Motor neuron (in vitro differentiated cells): ENCODE measurements at regions not wholly inside any gene's neighbourhood (a gene's known extent, or its start where the extent isn't known, plus 50 kb on each side); places are given as distances from the start of the nearest gene placed in this dataset.
A peak's percentile ranks its signal among the peaks of the same experiment; 100 is the strongest.

Experiments
- ATAC-seq, 8 experiments: fragments of 200-7000 bp; cut with Tn5 transposase; replicated peaks in 6 of 8; 2 replicates each; pipeline ENCODE4 v1.8.0; 2021; ENCODE audit warnings: mild to moderate bottlenecking in 8 of 8, moderate library complexity in 8 of 8
- H3K27ac ChIP-seq, 2 donors: fragments of 250-450 bp; sonication (Bioruptor Pico); 2 replicates each; pipeline ENCODE4 v1.9.0; 2021; ENCODE audit warnings: antibody characterized with exemption in 2 of 2, mild to moderate bottlenecking in 2 of 2, moderate library complexity in 1 of 2
- H3K4me1 ChIP-seq, 2 donors: fragments of 250-450 bp; sonication (Bioruptor Pico); replicated peaks in 1 of 2; 2 replicates each; pipeline ENCODE4 v1.6.1; 2021; ENCODE audit warnings: antibody characterized with exemption in 2 of 2, mild to moderate bottlenecking in 2 of 2, moderate library complexity in 1 of 2
- H3K4me3 ChIP-seq, 5 donors: fragments of 250-450 bp; sonication (Bioruptor Pico); 2 replicates each; pipeline ENCODE4 v1.9.0; 2021; ENCODE audit warnings: antibody characterized with exemption in 5 of 5, mild to moderate bottlenecking in 5 of 5, moderate library complexity in 4 of 5
- WGBS, 10 experiments: fragments of 450-650 bp; shearing (Covaris generic); methylation state at CpG; one replicate each; pipeline ENCODE4 v1.0.0; 2022; 5-methylcytosine and 5-hydroxymethylcytosine counted together
- in situ Hi-C, 9 experiments: fragments of 400-800 bp; cut with MboI; loops; one replicate each; pipeline ENCODE4 v1.15.0; 2021; ENCODE audit warnings: low sequenced_read_pairs in 9 of 9, low pct_unique_long_range_greater_than_20kb in 2 of 9; ENCODE audit not compliant: unreplicated experiment in 9 of 9

- 0 to 100% (median 83%) methylated on average over 1 to 3 of the region's 10 CpGs; no CpG with 5 or more reads in 4 of the 10 experiments for WGBS, 10 experiments
- ATAC-seq: no peak
- in situ Hi-C loops: no loop called here
- H3K4me3 ChIP-seq: no peak overlapping the region
- H3K4me1 ChIP-seq: peaks cover 20 to 42% of the 10 kb centered on the region in 2 donors
- H3K27ac ChIP-seq: no peak overlapping the region
These were observed 61.6 kb upstream of the ADGRA1 start for GRCh38 chr10:133026171-133026570.

- WGBS, 10 experiments: 85 to 100% (median 86%) methylated on average over 1 to 4 of the region's 13 CpGs; no CpG with 5 or more reads in 7 of the 10 experiments
- H3K27ac ChIP-seq: no peak overlapping the region
- in situ Hi-C loops: no loop called here
These were observed 62.1 kb upstream of the ADGRA1 start for GRCh38 chr10:133025558-133026090.

GRCh38 chr10:133024704-133025557, 62.8 kb upstream of the ADGRA1 start:
- ATAC-seq: peak in 7 of 8 experiments; percentile 21 to 72 (median 61)
- in situ Hi-C loops: no loop called here
- Histone ChIP-seq H3K27ac (no peak overlapping the region), H3K4me1 (peaks cover 12 to 31% of the 10 kb centered on the region in 2 donors), H3K4me3 (no peak overlapping the region)
- whole genome bisulfite sequencing, 10 experiments: 0 to 100% (median 33%) methylated on average over 1 to 14 of the region's 34 CpGs; no CpG with 5 or more reads in 2 of the 10 experiments

More at GRCh38 chr10:133025558-133026090, 62.1 kb upstream of the ADGRA1 start:
- Histone ChIP-seq H3K4me1 (peaks cover 17 to 37% of the 10 kb centered on the region in 2 donors), H3K4me3 (no peak overlapping the region)
- ATAC-seq: peak in 2 of 8 experiments; percentile 33 to 43

GRCh38 chr10:133023216-133023843, 64.4 kb upstream of the ADGRA1 start:
- Histone ChIP-seq H3K27ac (no peak overlapping the region), H3K4me3 (no peak overlapping the region), H3K4me1 (peaks cover 15 to 27% of the 10 kb centered on the region in 2 donors)
- ATAC-seq: no peak
- 54 to 97% (median 93%) methylated on average over 4 to 11 of the region's 31 CpGs; no CpG with 5 or more reads in 4 of the 10 experiments for WGBS, 10 experiments
- in situ Hi-C loops: no loop called here

- H3K27ac ChIP-seq: no peak overlapping the region
- ATAC-seq: peak in 5 of 8 experiments; percentile 56 to 71 (median 66)
- WGBS, 10 experiments: 0 to 100% (median 39%) methylated on average over 1 to 8 of the region's 10 CpGs; no CpG with 5 or more reads in 5 of the 10 experiments
- in situ Hi-C loops: no loop called here
- H3K4me1 ChIP-seq: peaks cover 15 to 26% of the 10 kb centered on the region in 2 donors
- no peak overlapping the region for H3K4me3 ChIP-seq
These were observed 65.0 kb upstream of the ADGRA1 start for GRCh38 chr10:133022776-133023100.

GRCh38 chr10:133021963-133022775, 65.6 kb upstream of the ADGRA1 start:
- peak in 5 of 8 experiments; percentile 13 to 25 (median 16) for ATAC-seq
- in situ Hi-C loops: no loop called here
- WGBS, 10 experiments: 40 to 95% (median 90%) methylated on average over 2 to 16 of the region's 50 CpGs; no CpG with 5 or more reads in 4 of the 10 experiments
- Histone ChIP-seq H3K27ac (no peak overlapping the region), H3K4me1 (peaks cover 15 to 24% of the 10 kb centered on the region in 2 donors), H3K4me3 (no peak overlapping the region)

- in situ Hi-C loops: no loop called here
- H3K27ac ChIP-seq: no peak overlapping the region
- no peak for ATAC-seq
- WGBS, 10 experiments: 60 to 100% (median 89%) methylated on average over 1 to 15 of the region's 52 CpGs; no CpG with 5 or more reads in 2 of the 10 experiments
- peaks cover 15 to 24% of the 10 kb centered on the region in 2 donors for H3K4me1 ChIP-seq
- no peak overlapping the region for H3K4me3 ChIP-seq
These were observed 66.4 kb upstream of the ADGRA1 start for GRCh38 chr10:133021116-133021962.

GRCh38 chr10:133020193-133020817, 67.4 kb upstream of the ADGRA1 start:
- Histone ChIP-seq H3K27ac (no peak overlapping the region), H3K4me1 (peaks cover 17 to 24% of the 10 kb centered on the region in 2 donors), H3K4me3 (no peak overlapping the region)
- in situ Hi-C loops: no loop called here
- WGBS, 10 experiments: 93 to 100% methylated on average over 1 to 3 of the region's 29 CpGs; no CpG with 5 or more reads in 8 of the 10 experiments
- ATAC-seq: no peak

GRCh38 chr10:133019651-133020050, 68.1 kb upstream of the ADGRA1 start:
- H3K4me1 ChIP-seq: peaks cover 17 to 20% of the 10 kb centered on the region in 2 donors
- in situ Hi-C loops: no loop called here
- no peak overlapping the region for H3K27ac ChIP-seq
- no peak overlapping the region for H3K4me3 ChIP-seq
- 73 to 100% (median 100%) methylated on average over 1 to 4 of the region's 14 CpGs; no CpG with 5 or more reads in 7 of the 10 experiments for WGBS, 10 experiments
- no peak for ATAC-seq

- Histone ChIP-seq H3K4me3 (no peak overlapping the region), H3K27ac (no peak overlapping the region), H3K4me1 (peaks cover 15% of the 10 kb centered on the region in 2 donors)
- in situ Hi-C loops: no loop called here
- 79 to 100% (median 100%) methylated on average over 1 to 5 of the region's 17 CpGs; no CpG with 5 or more reads in 5 of the 10 experiments for WGBS, 10 experiments
- no peak for ATAC-seq
These were observed 68.5 kb upstream of the ADGRA1 start for GRCh38 chr10:133019191-133019590.

GRCh38 chr10:133018491-133018890, 69.2 kb upstream of the ADGRA1 start:
- no peak for ATAC-seq
- Histone ChIP-seq H3K4me3 (no peak overlapping the region), H3K27ac (no peak overlapping the region), H3K4me1 (peaks cover 13 to 15% of the 10 kb centered on the region in 2 donors)
- WGBS, 10 experiments: 57 to 92% (median 77%) methylated on average over 2 to 5 of the region's 24 CpGs; no CpG with 5 or more reads in 5 of the 10 experiments
- in situ Hi-C loops: no loop called here
